CD4-positive, alpha-beta T cell (primary cell): ENCODE measurements at regions not wholly inside any gene's neighbourhood (a gene's known extent, or its start where the extent isn't known, plus 50 kb on each side); places are given as distances from the start of the nearest gene placed in this dataset.
"Not testable (repeated sequence)": the region's sequence is repeated elsewhere in the genome, so short reads cannot be mapped to it uniquely, and the experiment has no call there.

ENCODE experiments used
- ATAC-seq: fragments of 200-7000 bp; cut with Tn5 transposase; one replicate; pipeline ENCODE4 v1.10.0; 2022; ENCODE audit warnings: mild to moderate bottlenecking; ENCODE audit not compliant: poor library complexity
- CTCF ChIA-PET: fragments of 350-600 bp; sonication (Branson Sonifier 250); formaldehyde crosslinking; loops from one replicate; lab custom pipeline; 2021; ENCODE audit warnings: antibody characterized with exemption, inconsistent platforms; lab: Charles Lee
- POLR2A ChIA-PET: fragments of 350-600 bp; sonication (Branson Sonifier 250); formaldehyde crosslinking; loops from one replicate; lab custom pipeline; 2021; ENCODE audit warnings: antibody characterized with exemption, inconsistent platforms; lab: Charles Lee
- DNase-seq, 14 experiments: peaks; one replicate each; pipeline ENCODE4 v3.0.0-alpha.2; 2013 to 2020; ENCODE audit warnings: mixed read lengths in 2 of 14
- H3K27ac ChIP-seq, 2 donors: one replicate each; pipeline versions ENCODE4 v1.5.1 to v1.7.0; 2013; ENCODE audit warnings: low read length in 2 of 2, low read depth in 1 of 2, mild to moderate bottlenecking in 1 of 2
- H3K27me3 ChIP-seq, 2 experiments: 1 replicate in 1 of 2; 2 replicates in 1 of 2; pipeline versions ENCODE4 v1.6.1 to v1.7.0; 2013; ENCODE audit warnings: low read length in 2 of 2, control low read depth in 1 of 2, mild to moderate bottlenecking in 1 of 2, moderate library complexity in 1 of 2; ENCODE audit not compliant: insufficient read depth in 2 of 2, control insufficient read depth in 1 of 2
- H3K36me3 ChIP-seq: one replicate; pipeline ENCODE4 v1.6.1; 2013; ENCODE audit warnings: low read length, control low read depth; ENCODE audit not compliant: insufficient read depth
- H3K4me1 ChIP-seq: one replicate; pipeline ENCODE4 v1.6.1; 2013; ENCODE audit warnings: low read length, control low read depth; ENCODE audit not compliant: insufficient read depth
- H3K4me3 ChIP-seq: one replicate; pipeline ENCODE4 v1.5.1; 2013; ENCODE audit warnings: mild to moderate bottlenecking, low read length, moderate library complexity
- H3K9me3 ChIP-seq, 2 experiments: 1 replicate in 1 of 2; 2 replicates in 1 of 2; pipeline versions ENCODE4 v1.6.1 to v1.7.0; 2013; ENCODE audit warnings: low read length in 2 of 2, mild to moderate bottlenecking in 2 of 2, control low read depth in 1 of 2, moderate library complexity in 1 of 2; ENCODE audit not compliant: control insufficient read depth in 1 of 2, insufficient read depth in 1 of 2
- H3K27ac Mint-ChIP-seq: one replicate; pipeline ENCODE4 v1.8.0; 2020; ENCODE audit warnings: mixed read lengths
- H3K27me3 Mint-ChIP-seq: one replicate; pipeline ENCODE4 v1.8.0; 2021; ENCODE audit warnings: mixed read lengths
- H3K36me3 Mint-ChIP-seq: one replicate; pipeline ENCODE4 v1.8.0; 2021; ENCODE audit warnings: low read depth, mixed read lengths
- H3K4me1 Mint-ChIP-seq: one replicate; pipeline ENCODE4 v1.8.0; 2021; ENCODE audit warnings: low read depth, mixed read lengths
- H3K4me3 Mint-ChIP-seq: one replicate; pipeline ENCODE4 v1.8.0; 2020; ENCODE audit warnings: mild to moderate bottlenecking, mixed read lengths
- H3K9me3 Mint-ChIP-seq: one replicate; pipeline ENCODE4 v1.8.0; 2020; ENCODE audit warnings: mixed read lengths
- intact Hi-C, 2 experiments: fragments of 100-400 bp; cut with DNase I in 1 of 2; cut with micrococcal nuclease in 1 of 2; formaldehyde crosslinking; loops; one replicate each; pipeline versions ENCODE4 v1.15.1 to v1.9.0; 2023 to 2025; cut with DNase I, micrococcal nuclease

GRCh38 chr6:58307901-58308300, 990.5 kb downstream of the PRIM2 start:
- H3K36me3 Mint-ChIP-seq, H3K36me3 ChIP-seq, H3K27ac ChIP-seq, H3K4me3 Mint-ChIP-seq, ATAC-seq, DNase-seq, H3K4me1 ChIP-seq, intact Hi-C loops, H3K9me3 ChIP-seq, H3K9me3 Mint-ChIP-seq, H3K27me3 Mint-ChIP-seq, H3K4me1 Mint-ChIP-seq, POLR2A ChIA-PET, H3K27me3 ChIP-seq, CTCF ChIA-PET, H3K4me3 ChIP-seq, H3K27ac Mint-ChIP-seq: not testable (repeated sequence)

GRCh38 chr6:58332108-58332507, 1014.7 kb downstream of the PRIM2 start:
- H3K4me1 ChIP-seq, H3K36me3 ChIP-seq, ATAC-seq, H3K27me3 Mint-ChIP-seq, H3K4me3 Mint-ChIP-seq, intact Hi-C loops, H3K27ac Mint-ChIP-seq, CTCF ChIA-PET, H3K27ac ChIP-seq, DNase-seq, H3K4me1 Mint-ChIP-seq, POLR2A ChIA-PET, H3K9me3 ChIP-seq, H3K9me3 Mint-ChIP-seq, H3K4me3 ChIP-seq, H3K27me3 ChIP-seq, H3K36me3 Mint-ChIP-seq: not testable (repeated sequence)

- H3K27ac ChIP-seq, H3K9me3 Mint-ChIP-seq, POLR2A ChIA-PET, H3K27me3 Mint-ChIP-seq, H3K4me3 ChIP-seq, H3K36me3 ChIP-seq, H3K27me3 ChIP-seq, H3K9me3 ChIP-seq, ATAC-seq, H3K36me3 Mint-ChIP-seq, H3K4me1 ChIP-seq, H3K4me1 Mint-ChIP-seq, CTCF ChIA-PET, intact Hi-C loops, DNase-seq, H3K4me3 Mint-ChIP-seq, H3K27ac Mint-ChIP-seq: not testable (repeated sequence)
Observed at GRCh38 chr6:58342287-58342686, 1024.9 kb downstream of the PRIM2 start.

- H3K27me3 Mint-ChIP-seq, ATAC-seq: not testable (repeated sequence)
Observed at GRCh38 chr6:58347534-58347933, 1030.1 kb downstream of the PRIM2 start.

DNA sequence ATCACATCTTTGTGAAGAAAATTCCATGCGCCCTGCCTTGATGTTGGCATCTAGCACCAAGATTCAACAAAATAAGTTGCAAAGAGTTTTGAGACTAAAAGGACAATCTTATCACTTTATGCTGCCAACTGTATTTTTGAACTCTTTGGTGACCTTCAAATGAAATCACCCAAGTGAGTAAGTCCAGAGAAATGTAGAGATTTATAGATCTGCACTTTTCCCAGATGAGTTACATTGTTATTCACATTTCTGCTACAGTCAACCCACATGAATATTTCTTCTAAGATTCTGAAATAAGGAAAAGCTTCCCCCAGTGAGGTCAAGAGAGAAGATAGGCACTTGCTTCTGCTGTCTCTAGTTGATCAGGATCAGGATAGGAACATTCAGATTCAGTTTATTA, 1034.2 kb downstream of the PRIM2 start:
- H3K4me1 ChIP-seq, H3K27ac ChIP-seq, DNase-seq, H3K27me3 Mint-ChIP-seq, H3K4me3 ChIP-seq, H3K4me3 Mint-ChIP-seq, intact Hi-C loops, ATAC-seq, H3K27me3 ChIP-seq, H3K36me3 Mint-ChIP-seq, H3K4me1 Mint-ChIP-seq, H3K36me3 ChIP-seq, H3K9me3 Mint-ChIP-seq, CTCF ChIA-PET, H3K9me3 ChIP-seq, POLR2A ChIA-PET, H3K27ac Mint-ChIP-seq: not testable (repeated sequence)

More at GRCh38 chr6:58347534-58347933, 1030.1 kb downstream of the PRIM2 start:
- H3K9me3 Mint-ChIP-seq, POLR2A ChIA-PET, H3K4me3 Mint-ChIP-seq, intact Hi-C loops, H3K36me3 ChIP-seq, H3K4me3 ChIP-seq, H3K4me1 Mint-ChIP-seq, H3K27ac ChIP-seq, H3K9me3 ChIP-seq, H3K27me3 ChIP-seq, CTCF ChIA-PET, DNase-seq, H3K4me1 ChIP-seq, H3K36me3 Mint-ChIP-seq, H3K27ac Mint-ChIP-seq: not testable (repeated sequence)

GRCh38 chr6:58358452-58358851, 1041.0 kb downstream of the PRIM2 start:
- H3K9me3 Mint-ChIP-seq, H3K27ac Mint-ChIP-seq, CTCF ChIA-PET, H3K4me3 Mint-ChIP-seq, ATAC-seq, H3K4me1 Mint-ChIP-seq, H3K4me1 ChIP-seq, H3K27me3 Mint-ChIP-seq, H3K27ac ChIP-seq, H3K36me3 ChIP-seq, H3K36me3 Mint-ChIP-seq, H3K27me3 ChIP-seq, H3K4me3 ChIP-seq, H3K9me3 ChIP-seq, POLR2A ChIA-PET, intact Hi-C loops, DNase-seq: not testable (repeated sequence)

DNA sequence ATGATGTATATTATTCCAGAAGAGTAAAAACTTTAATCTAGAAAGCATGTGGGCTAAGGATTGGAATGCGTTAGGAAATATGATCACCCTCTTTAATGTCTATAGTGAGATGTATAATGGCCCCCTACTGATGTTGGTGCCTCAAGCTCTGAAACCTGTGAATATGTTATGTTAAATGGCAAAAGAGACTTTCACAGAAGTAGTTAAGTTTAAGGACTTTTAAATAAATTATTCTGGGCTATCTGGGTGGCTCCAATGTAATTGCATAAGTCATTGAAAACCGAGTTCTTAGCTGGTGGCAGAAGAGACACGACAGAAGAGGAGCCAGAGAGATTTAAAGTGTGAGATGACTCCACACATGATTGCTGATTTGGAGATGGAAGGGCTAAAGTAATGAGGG, 1048.4 kb downstream of the PRIM2 start:
- POLR2A ChIA-PET, H3K36me3 Mint-ChIP-seq, H3K4me1 ChIP-seq, ATAC-seq, H3K4me1 Mint-ChIP-seq, H3K27me3 Mint-ChIP-seq, H3K4me3 Mint-ChIP-seq, CTCF ChIA-PET, H3K27ac ChIP-seq, DNase-seq, H3K4me3 ChIP-seq, H3K36me3 ChIP-seq, H3K27ac Mint-ChIP-seq, intact Hi-C loops, H3K27me3 ChIP-seq, H3K9me3 ChIP-seq: not testable (repeated sequence)
- peaks cover 14% of the 10 kb centered on the region for H3K9me3 Mint-ChIP-seq
